ENCODE measurements at regions not wholly inside any gene's neighbourhood (a gene's known extent, or its start where the extent isn't known, plus 50 kb on each side); places are given as distances from the start of the nearest gene placed in this dataset.

GRCh38 chr16:77585379-77586251 lies 136.7 kb upstream of the NUDT7 start:
- peak; percentile 29 for DNase-seq (ENCODE audit: low spot score)
- in situ Hi-C loops (cut with HindIII; ENCODE audit: low sequenced_read_pairs) = loop anchor here (10.0 kb wide), 1 partner anchor 341 kb away; no protein-coding TSS in a partner anchor

- DNase-seq (ENCODE audit: low spot score) = no peak
- in situ Hi-C loops (cut with HindIII; ENCODE audit: low sequenced_read_pairs) = loop anchor here (10.0 kb wide), 1 partner anchor 344 kb away; no protein-coding TSS in a partner anchor
Measured at GRCh38 chr16:77588389-77588788, 133.9 kb upstream of the NUDT7 start.

GRCh38 chr16:77589071-77589765 lies 133.1 kb upstream of the NUDT7 start:
- in situ Hi-C loops (cut with HindIII; ENCODE audit: low sequenced_read_pairs) = loop anchor here (10.0 kb wide), 1 partner anchor 344 kb away; no protein-coding TSS in a partner anchor
- no peak for DNase-seq (ENCODE audit: low spot score)

DNA sequence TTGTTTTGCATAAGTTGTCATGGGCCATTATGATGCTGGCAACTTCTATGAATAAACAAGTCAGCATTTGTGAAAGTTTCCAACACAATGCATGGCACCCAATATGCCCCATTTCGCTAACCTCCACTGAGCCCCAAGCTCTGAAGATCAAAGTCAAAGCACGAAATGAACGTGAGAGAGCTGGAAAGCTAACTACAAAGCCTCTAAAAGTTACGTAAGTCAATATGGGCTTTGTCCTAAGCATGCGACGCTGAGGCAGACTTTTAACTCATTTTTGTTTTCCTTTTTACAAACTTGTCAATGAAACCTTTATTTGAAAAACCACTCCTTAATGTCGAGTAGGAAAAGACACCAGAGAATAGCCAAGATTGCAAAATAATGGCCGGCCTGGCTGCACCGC lies 131.6 kb upstream of the NUDT7 start:
- in situ Hi-C loops (cut with HindIII; ENCODE audit: low sequenced_read_pairs) = no loop called here
- DNase-seq (ENCODE audit: low spot score) = no peak

- DNase-seq (ENCODE audit: low spot score) = no peak
- in situ Hi-C loops (cut with HindIII; ENCODE audit: low sequenced_read_pairs) = no loop called here
Measured at GRCh38 chr16:77591347-77591746, 131.0 kb upstream of the NUDT7 start.

DNA sequence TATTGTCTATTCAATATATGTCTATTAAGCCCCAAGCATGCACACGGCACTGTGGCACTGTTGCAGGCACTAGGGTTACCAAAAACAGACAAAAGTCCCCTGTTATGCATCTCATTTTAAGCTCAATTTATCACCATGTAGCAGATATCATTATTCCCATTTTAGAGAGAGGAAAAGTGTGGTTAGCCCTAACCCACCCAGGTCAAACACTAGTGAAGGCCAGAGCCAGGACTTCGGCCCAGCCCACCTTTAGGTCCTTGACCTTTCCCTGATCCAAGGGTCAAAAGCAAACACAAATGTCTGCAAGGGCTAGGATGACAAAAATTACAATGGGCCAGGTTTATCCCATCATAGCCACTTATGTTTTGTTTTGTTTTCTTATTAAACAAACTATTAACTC lies 130.3 kb upstream of the NUDT7 start:
- DNase-seq (ENCODE audit: low spot score) = no peak
- in situ Hi-C loops (cut with HindIII; ENCODE audit: low sequenced_read_pairs) = no loop called here

- DNase-seq (ENCODE audit: low spot score) = no peak
- in situ Hi-C loops (cut with HindIII; ENCODE audit: low sequenced_read_pairs) = no loop called here
Measured at GRCh38 chr16:77594057-77594456, 128.3 kb upstream of the NUDT7 start.

DNA sequence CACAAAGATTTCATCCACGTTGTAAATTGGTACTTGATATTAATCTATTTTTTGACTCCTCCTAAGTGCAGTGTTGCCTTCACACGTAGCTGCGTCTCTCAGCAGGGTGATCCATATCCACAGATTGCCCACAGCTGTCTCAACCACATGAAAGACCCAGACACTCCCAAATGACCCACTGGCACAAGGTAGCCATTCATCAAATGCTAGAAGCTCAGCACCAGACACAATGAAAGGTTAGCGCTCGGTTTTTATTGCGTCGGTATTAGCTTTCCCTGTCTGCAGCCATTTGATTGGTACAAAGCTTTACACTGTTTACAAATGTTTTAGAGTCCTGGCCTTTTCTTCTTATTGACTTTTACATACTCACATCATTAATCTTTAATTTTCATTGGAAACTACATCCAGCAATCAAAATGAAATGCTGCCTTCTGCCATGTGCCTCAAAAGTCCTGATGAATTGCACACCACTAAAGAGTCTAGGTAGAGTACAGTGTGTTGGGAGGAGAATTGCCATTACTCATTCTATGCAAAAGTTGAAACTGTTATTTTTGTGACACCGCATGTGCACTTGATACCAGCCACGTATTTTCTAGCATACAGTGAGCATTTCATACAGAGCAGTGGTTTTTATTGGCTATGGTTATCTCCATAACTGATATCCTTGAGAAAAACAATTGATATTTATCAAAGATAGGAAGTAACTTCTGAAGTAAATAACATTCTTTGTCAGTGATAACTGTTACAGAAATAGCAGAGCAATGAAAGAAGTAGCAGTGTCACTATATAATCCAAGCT lies 127.3 kb upstream of the NUDT7 start:
- in situ Hi-C loops (cut with HindIII; ENCODE audit: low sequenced_read_pairs) = no loop called here
- DNase-seq (ENCODE audit: low spot score) = no peak

- DNase-seq (ENCODE audit: low spot score) = no peak
- in situ Hi-C loops (cut with HindIII; ENCODE audit: low sequenced_read_pairs) = no loop called here
Measured at GRCh38 chr16:77596261-77596660, 126.1 kb upstream of the NUDT7 start.

GRCh38 chr16:77599793-77600415 lies 122.4 kb upstream of the NUDT7 start:
- DNase-seq (ENCODE audit: low spot score) = peak; percentile 24
- in situ Hi-C loops (cut with HindIII; ENCODE audit: low sequenced_read_pairs) = no loop called here

GRCh38 chr16:77600555-77600954 lies 121.8 kb upstream of the NUDT7 start:
- in situ Hi-C loops (cut with HindIII; ENCODE audit: low sequenced_read_pairs) = no loop called here
- DNase-seq (ENCODE audit: low spot score) = no peak

- in situ Hi-C loops (cut with HindIII; ENCODE audit: low sequenced_read_pairs) = no loop called here
- no peak for DNase-seq (ENCODE audit: low spot score)
Measured at GRCh38 chr16:77603656-77604055, 118.7 kb upstream of the NUDT7 start.

DNA sequence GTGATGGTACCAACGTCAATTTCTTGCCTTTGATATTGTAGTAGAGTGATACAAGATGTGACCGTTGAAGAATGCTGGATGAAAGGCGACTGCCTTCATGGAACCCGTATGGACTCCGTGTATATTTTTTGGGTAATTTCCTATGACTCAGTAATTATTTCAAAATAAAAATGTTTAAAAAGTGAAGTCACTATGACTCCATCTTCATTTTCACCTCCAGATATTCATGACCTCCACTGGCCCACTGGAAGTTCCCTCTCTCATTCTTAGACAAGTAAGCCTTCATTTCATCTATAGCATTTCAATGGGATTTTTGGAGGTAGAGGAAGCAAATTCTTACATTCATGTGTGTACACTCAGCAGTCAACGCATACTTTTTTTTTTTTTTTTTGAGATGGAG lies 111.8 kb upstream of the NUDT7 start:
- in situ Hi-C loops (cut with HindIII; ENCODE audit: low sequenced_read_pairs) = no loop called here

GRCh38 chr16:77611386-77611785 lies 110.9 kb upstream of the NUDT7 start:
- DNase-seq (ENCODE audit: low spot score) = no peak
- in situ Hi-C loops (cut with HindIII; ENCODE audit: low sequenced_read_pairs) = no loop called here

More for the DNA sequence above, 111.8 kb upstream of the NUDT7 start:
- no peak for DNase-seq (ENCODE audit: low spot score)

DNA sequence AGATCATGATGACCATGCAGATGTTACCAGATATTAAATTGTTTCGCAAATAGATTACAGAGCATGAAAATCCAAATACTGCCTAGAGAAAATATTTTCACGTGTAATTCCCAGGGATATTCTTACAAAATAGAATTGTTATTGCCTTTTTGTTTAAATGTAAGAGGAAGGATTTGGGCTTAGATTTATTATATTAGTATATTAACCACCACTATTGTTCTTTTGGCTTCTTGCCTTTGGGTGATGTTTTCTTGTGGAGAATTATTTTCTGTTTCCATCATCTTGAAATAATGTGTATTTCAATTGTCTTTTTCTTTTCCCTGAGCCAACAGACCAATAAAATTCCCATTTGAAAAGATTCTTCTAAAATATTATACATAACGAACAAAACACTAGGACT lies 109.7 kb upstream of the NUDT7 start:
- in situ Hi-C loops (cut with HindIII; ENCODE audit: low sequenced_read_pairs) = no loop called here
- DNase-seq (ENCODE audit: low spot score) = no peak

DNA sequence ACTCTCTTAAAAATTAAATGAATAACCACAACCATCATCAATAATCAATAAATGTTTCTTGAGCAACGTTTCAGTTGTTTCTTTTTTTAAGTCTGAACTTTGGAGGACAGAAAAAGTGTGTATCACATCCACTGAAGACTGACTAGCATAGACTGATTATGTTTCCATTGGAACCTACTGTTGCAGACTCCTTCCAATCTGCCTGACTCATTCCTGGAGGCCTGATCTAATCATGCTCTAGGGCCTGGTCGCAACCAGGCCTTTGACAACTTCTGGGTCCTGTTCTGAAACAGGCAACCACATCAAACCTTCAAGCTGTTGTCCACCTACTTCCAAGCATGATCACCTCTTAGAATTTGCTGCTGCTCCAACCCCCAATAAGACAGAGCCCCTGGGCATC lies 109.2 kb upstream of the NUDT7 start:
- no peak for DNase-seq (ENCODE audit: low spot score)
- in situ Hi-C loops (cut with HindIII; ENCODE audit: low sequenced_read_pairs) = no loop called here

DNA sequence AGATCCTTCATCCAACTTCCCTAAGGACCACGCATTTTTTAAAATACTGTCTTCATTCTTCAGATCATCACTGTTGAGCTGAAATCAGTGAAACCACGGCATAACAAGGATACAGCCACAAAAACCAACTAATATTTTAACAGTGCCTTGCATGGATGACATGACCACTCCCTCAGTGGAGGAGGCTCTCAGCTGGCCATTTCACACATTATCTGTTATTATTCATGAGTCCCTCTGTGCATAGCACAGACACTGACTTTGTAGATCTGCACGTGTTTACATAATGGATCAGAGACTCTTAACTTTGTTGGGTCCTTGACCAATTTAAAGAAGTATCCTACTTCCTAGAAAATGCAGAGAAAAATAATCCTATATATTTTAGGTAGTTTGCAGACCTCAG lies 104.8 kb upstream of the NUDT7 start:
- in situ Hi-C loops (cut with HindIII; ENCODE audit: low sequenced_read_pairs) = no loop called here
- DNase-seq (ENCODE audit: low spot score) = no peak

- no peak for DNase-seq (ENCODE audit: low spot score)
- in situ Hi-C loops (cut with HindIII; ENCODE audit: low sequenced_read_pairs) = no loop called here
Measured at GRCh38 chr16:77617996-77618395, 104.3 kb upstream of the NUDT7 start.

- no peak for DNase-seq (ENCODE audit: low spot score)
- in situ Hi-C loops (cut with HindIII; ENCODE audit: low sequenced_read_pairs) = no loop called here
Measured at GRCh38 chr16:77618951-77619350, 103.4 kb upstream of the NUDT7 start.

Measured in G401 (cell line).